VCaP (cell line): ENCODE measurements at regions not wholly inside any gene's neighbourhood (a gene's known extent, or its start where the extent isn't known, plus 50 kb on each side); places are given as distances from the start of the nearest gene placed in this dataset.

Source experiments
- H3K27ac ChIP-seq: fragments of 450-650 bp; 2 replicates; pipeline ENCODE4 v1.5.1; 2017
- TF ChIP-seq, protein P1 (sequence below): fragments of 450-650 bp; conservative IDR thresholded peaks from 2 replicates; pipeline ENCODE4 v1.5.1; 2017; ENCODE audit warnings: mild to moderate bottlenecking, moderate library complexity

DNA sequence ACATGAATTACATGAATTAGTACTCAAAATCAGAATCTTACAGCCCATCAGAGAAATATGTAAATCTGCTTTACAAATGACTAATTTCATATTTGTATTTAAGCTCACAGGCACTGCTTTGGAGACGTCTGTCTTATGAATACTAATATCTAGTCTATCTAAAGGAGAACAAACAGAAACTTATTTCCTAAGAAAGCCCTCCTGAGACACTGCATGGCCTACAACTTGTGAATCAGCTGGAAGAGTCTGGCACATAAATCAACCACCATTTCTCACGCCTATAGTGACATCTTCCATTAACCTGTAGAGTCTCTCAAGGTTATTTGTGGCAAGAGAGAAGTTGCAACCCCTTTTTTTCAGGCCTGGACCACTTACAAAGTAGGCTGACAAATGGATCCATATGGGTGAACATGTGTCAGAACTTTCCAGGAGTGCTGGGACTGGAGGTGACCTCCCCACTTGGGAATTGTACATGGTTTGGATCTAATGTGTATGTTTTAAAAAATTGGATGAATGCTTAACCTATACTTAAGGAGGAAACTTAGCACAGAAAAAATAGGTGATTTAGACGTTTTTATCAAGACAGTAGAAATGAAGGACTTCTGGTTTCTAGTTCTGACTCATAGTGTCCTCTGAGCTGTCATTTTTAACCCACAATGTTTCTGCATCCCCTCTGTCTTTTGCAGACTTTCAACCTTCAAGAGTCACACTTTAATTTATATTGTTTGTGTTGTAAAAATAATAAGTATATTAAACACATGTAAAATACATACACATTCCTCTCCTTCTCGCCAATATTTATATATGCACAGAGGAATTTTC, 83.2 kb upstream of the ARHGAP24 start:
- no peak overlapping the region for H3K27ac ChIP-seq
- TF ChIP-seq, protein P1, sequence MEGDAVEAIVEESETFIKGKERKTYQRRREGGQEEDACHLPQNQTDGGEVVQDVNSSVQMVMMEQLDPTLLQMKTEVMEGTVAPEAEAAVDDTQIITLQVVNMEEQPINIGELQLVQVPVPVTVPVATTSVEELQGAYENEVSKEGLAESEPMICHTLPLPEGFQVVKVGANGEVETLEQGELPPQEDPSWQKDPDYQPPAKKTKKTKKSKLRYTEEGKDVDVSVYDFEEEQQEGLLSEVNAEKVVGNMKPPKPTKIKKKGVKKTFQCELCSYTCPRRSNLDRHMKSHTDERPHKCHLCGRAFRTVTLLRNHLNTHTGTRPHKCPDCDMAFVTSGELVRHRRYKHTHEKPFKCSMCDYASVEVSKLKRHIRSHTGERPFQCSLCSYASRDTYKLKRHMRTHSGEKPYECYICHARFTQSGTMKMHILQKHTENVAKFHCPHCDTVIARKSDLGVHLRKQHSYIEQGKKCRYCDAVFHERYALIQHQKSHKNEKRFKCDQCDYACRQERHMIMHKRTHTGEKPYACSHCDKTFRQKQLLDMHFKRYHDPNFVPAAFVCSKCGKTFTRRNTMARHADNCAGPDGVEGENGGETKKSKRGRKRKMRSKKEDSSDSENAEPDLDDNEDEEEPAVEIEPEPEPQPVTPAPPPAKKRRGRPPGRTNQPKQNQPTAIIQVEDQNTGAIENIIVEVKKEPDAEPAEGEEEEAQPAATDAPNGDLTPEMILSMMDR: no peak

DNA sequence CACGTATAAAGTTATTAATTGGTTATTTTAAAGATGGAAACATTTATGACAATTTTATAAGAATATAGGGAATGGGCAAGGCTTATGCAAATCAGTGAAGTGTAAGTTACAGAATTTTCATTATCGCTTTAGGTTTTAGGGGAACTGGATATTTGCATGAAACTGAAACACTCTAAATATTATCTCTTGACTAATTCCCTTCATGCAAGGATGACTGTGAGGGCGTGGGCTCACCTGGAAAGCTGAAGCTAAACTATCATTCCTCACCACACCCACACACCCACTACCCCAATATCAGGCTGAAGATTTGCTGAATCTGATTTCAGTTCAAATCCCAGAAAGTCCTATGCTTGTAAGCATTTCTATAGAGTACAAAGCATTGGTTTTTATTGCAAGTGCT, 81.7 kb upstream of the ARHGAP24 start:
- no peak overlapping the region for H3K27ac ChIP-seq
- TF ChIP-seq, protein P1: no peak

DNA sequence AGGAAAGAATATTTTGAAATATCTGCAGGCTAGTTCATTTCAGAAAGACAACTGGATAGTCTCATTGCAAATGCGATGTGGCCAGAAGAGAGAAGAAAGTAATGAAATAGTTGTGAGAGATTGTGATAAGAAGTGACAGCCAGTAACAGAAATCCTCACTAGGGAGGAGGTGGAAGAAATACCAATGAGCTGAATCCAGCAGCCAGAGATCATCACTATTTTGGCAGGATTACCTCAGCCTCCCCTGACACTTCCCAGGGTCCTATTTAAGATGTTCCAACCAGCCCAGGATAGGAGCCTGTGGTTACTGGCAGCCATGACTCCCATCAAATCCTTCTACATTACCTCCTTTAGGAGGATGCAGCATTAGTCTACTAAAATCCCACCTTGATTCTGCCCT, 76.7 kb upstream of the ARHGAP24 start:
- H3K27ac ChIP-seq: no peak overlapping the region
- TF ChIP-seq, protein P1: no peak

DNA sequence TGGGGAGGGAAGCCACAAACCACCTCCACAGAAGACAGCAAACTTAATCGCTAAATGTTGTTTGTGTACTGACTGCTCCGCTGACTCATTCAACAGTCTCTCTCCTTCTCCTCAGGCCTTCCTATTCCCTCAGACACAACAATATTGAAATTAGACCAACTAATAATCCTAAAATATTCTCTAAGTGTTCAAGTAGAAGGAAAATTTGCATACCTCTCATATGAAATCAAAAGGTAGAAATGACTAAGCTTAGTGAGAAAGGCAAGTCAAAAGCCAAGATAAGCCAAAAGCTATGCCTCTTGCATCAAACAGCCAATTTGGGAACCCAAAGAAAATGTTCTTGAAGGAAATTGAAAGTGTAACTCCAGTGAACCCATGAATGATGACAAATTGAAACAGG, 75.7 kb upstream of the ARHGAP24 start:
- no peak overlapping the region for H3K27ac ChIP-seq
- TF ChIP-seq, protein P1: no peak

DNA sequence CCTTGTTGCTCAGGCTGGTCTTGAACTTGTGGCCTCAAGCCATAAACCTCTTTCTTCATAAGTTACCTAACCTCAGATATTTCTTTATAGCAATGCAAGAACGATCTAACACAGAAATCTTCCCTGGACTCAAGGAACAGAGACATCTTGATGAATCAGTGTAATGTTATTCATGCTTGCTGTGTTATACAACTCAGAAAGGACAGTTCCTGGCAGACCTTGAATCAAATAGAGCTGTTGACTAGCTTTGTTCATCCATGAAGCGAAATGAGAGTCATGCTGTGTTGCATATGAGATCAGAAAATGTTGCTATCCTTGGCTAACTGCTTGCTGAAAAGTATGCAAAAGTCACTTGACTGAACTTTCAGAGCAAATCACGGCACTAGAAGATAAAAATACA, 72.6 kb upstream of the ARHGAP24 start:
- TF ChIP-seq, protein P1: no peak
- H3K27ac ChIP-seq: no peak overlapping the region

GRCh38 chr4:85406185-85406584, 68.8 kb upstream of the ARHGAP24 start:
- TF ChIP-seq, protein P1: no peak

DNA sequence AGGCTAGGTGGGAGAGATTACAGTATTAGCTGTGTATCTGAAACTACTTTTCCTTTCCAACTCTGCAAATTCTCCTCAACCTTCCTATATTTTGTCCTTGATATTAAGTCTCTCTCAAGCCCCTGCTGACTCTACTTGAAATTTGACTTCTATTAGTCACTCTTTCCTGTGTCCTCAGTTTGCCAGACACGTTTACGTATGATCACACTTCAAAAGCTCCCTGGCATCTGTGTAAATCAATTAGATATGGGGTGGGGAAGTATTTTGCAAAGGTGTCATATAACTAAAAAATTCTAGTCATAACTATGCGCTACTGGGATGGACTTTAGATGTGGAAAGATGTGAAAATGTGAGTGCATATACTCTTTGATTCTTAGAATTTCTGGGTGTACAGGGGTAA, 67.4 kb upstream of the ARHGAP24 start:
- H3K27ac ChIP-seq: no peak overlapping the region
- TF ChIP-seq, protein P1: no peak

More at GRCh38 chr4:85406185-85406584, 68.8 kb upstream of the ARHGAP24 start:
- no peak overlapping the region for H3K27ac ChIP-seq
